ENCODE measurements at regions not wholly inside any gene's neighbourhood (a gene's known extent, or its start where the extent isn't known, plus 50 kb on each side); places are given as distances from the start of the nearest gene placed in this dataset.

GRCh38 chr10:83984256-83984640 is 155.1 kb upstream of the GHITM start:
- TF ChIP-seq EZH2 (IDR thresholded peaks at IDR 0.05) (no peak), EGR1 (IDR thresholded peaks at IDR 0.05; ENCODE audit: low read depth) (no peak), CTCF (IDR thresholded peaks at IDR 0.05 in 2 of 3, conservative IDR thresholded peaks at IDR 0.05 in 1 of 3; ENCODE audit: borderline replicate concordance in 1 of 3, insufficient read depth in 1 of 3, low read depth in 2 of 3, low read length in 2 of 3) (no peak), MAX (IDR thresholded peaks at IDR 0.05) (no peak), CBX3 (IDR thresholded peaks at IDR 0.05; ENCODE audit: low read depth) (no peak), POLR2AphosphoS5 (IDR thresholded peaks at IDR 0.05; ENCODE audit: low read depth, low read length) (no peak)

All from HCT116 (cell line).